ENCODE measurements at regions not wholly inside any gene's neighbourhood (a gene's known extent, or its start where the extent isn't known, plus 50 kb on each side); places are given as distances from the start of the nearest gene placed in this dataset.

DNA sequence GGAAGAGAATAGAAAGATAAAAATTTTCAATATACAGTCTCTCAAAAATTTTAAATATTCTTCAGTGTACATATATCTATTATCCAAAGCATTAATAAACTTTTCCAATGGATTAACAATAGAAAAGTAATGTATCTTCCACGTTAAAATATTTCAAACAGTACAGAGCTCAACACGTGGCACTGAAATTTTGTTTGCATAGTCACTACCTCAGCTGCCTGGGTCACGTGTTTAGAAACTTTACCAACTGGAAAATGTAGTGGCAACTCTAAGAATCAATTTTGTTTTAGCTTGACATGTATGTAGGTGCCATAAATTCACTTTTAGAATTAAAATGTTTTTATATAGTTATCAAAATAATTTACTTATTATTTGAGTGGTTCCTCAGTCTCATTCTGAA lies 85.3 kb downstream of the CNTN3 start:
- H3K4me1 Mint-ChIP-seq (ENCODE audit: low read depth) = no peaks in the 10 kb centered on the region
- H3K27me3 Mint-ChIP-seq (ENCODE audit: low read depth) = no peaks in the 10 kb centered on the region
- H3K9me3 Mint-ChIP-seq = peaks cover 29% of the 10 kb centered on the region
- H3K27ac Mint-ChIP-seq = no peak overlapping the region
- H3K36me3 Mint-ChIP-seq (ENCODE audit: low read depth) = no peaks in the 10 kb centered on the region
- no peak overlapping the region for H3K4me3 Mint-ChIP-seq
- DNase-seq (ENCODE audit: low spot score) = no peak

DNA sequence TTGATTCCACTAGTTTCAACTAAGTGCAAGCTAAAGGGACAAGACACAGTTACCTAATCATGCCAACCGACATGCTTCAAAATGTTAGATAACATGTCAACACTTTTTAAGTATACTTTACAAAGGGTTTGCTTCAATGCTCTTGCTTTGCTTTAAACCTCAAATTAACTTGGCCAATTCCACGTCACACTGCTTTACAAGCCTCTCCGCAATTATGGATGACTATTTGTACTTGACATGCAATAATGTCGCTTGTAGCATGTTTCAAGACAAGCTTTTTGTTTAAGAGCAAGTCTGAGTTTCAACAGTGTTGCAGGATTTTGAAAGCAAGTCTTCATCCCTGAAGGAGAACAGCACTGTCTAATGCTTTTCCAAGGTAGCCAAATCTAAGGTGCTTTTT lies 86.9 kb downstream of the CNTN3 start:
- H3K27ac Mint-ChIP-seq = no peak overlapping the region
- no peak for DNase-seq (ENCODE audit: low spot score)
- no peaks in the 10 kb centered on the region for H3K4me1 Mint-ChIP-seq (ENCODE audit: low read depth)
- peaks cover 25% of the 10 kb centered on the region for H3K9me3 Mint-ChIP-seq
- H3K27me3 Mint-ChIP-seq (ENCODE audit: low read depth) = no peaks in the 10 kb centered on the region
- H3K36me3 Mint-ChIP-seq (ENCODE audit: low read depth) = no peaks in the 10 kb centered on the region
- no peak overlapping the region for H3K4me3 Mint-ChIP-seq

- H3K9me3 Mint-ChIP-seq = peaks cover 14% of the 10 kb centered on the region
- H3K27me3 Mint-ChIP-seq (ENCODE audit: low read depth) = no peaks in the 10 kb centered on the region
- H3K4me1 Mint-ChIP-seq (ENCODE audit: low read depth) = no peaks in the 10 kb centered on the region
- no peak for DNase-seq (ENCODE audit: low spot score)
- H3K27ac Mint-ChIP-seq = no peak overlapping the region
- H3K4me3 Mint-ChIP-seq = no peak overlapping the region
- H3K36me3 Mint-ChIP-seq (ENCODE audit: low read depth) = no peaks in the 10 kb centered on the region
Observed at GRCh38 chr3:74523811-74524210, 90.6 kb downstream of the CNTN3 start.

DNA sequence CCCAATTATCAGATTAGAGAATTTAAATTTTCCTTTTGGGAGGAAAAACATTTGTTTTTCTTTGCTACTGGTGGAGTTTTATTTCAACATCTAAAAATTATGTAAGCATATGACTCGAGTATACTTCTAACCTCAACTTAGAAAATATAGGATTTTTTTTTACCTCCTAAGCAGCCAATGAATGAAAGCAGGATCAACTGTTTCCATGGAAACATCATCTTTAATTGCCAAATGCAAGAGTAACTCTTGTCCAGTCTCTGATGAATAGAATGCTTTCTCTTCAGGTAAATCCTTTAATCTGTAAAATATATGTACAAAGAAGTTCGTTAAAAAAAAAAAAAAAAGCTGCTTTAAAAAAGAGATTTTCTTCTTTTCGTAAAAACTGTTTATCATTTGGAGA lies 93.6 kb downstream of the CNTN3 start:
- Mint-ChIP-seq H3K9me3 (peaks cover 15% of the 10 kb centered on the region), H3K4me1 (ENCODE audit: low read depth) (no peaks in the 10 kb centered on the region), H3K36me3 (ENCODE audit: low read depth) (no peaks in the 10 kb centered on the region), H3K27ac (no peak overlapping the region), H3K4me3 (no peak overlapping the region), H3K27me3 (ENCODE audit: low read depth) (no peaks in the 10 kb centered on the region)
- no peak for DNase-seq (ENCODE audit: low spot score)

DNA sequence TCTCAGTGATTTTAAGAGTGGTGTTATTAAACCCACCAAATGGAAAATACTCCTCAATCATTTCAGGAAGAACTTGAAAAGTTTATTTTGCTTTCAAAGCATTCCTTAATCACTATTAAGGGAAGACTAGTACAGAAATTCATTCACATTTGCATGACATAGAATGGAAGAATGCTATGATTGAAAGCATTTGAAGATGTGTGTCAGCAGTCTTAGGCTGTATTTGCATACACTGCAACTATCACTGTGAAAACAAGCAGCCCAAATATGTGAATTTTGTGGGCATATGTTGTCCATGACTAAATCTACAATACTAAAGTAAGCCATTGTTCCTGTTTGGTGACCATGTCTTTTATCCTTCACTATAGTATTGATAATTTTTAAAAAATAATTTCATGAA lies 95.8 kb downstream of the CNTN3 start:
- peaks cover 15% of the 10 kb centered on the region for H3K9me3 Mint-ChIP-seq
- H3K27me3 Mint-ChIP-seq (ENCODE audit: low read depth) = no peaks in the 10 kb centered on the region
- no peak overlapping the region for H3K4me3 Mint-ChIP-seq
- no peaks in the 10 kb centered on the region for H3K36me3 Mint-ChIP-seq (ENCODE audit: low read depth)
- no peak for DNase-seq (ENCODE audit: low spot score)
- H3K27ac Mint-ChIP-seq = no peak overlapping the region
- no peaks in the 10 kb centered on the region for H3K4me1 Mint-ChIP-seq (ENCODE audit: low read depth)

DNA sequence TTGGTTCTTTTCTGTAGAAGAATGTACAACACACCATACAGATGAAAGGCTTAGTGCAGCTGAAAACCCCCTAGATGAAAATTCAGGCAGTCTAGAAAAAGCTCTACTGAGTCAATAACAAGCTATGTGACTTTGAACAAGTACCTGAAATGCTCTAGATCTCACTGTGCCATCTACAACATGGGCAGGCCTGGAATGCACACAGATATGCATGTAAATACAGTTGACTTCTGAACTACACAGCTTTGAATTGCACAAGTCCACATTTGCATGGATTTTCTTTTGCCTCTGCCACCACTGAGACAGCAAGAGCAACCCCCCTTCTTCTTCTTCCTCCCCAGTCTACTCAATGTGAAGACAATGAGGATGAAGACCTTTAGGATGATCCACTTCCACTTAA lies 98.4 kb downstream of the CNTN3 start:
- H3K4me1 Mint-ChIP-seq (ENCODE audit: low read depth) = no peaks in the 10 kb centered on the region
- no peak overlapping the region for H3K4me3 Mint-ChIP-seq
- no peaks in the 10 kb centered on the region for H3K27me3 Mint-ChIP-seq (ENCODE audit: low read depth)
- H3K36me3 Mint-ChIP-seq (ENCODE audit: low read depth) = no peaks in the 10 kb centered on the region
- no peak overlapping the region for H3K27ac Mint-ChIP-seq
- DNase-seq (ENCODE audit: low spot score) = no peak
- H3K9me3 Mint-ChIP-seq = peaks cover 13% of the 10 kb centered on the region

GRCh38 chr3:74515451-74515850 lies 99.0 kb downstream of the CNTN3 start:
- no peak overlapping the region for H3K27ac Mint-ChIP-seq
- H3K36me3 Mint-ChIP-seq (ENCODE audit: low read depth) = no peaks in the 10 kb centered on the region
- H3K4me1 Mint-ChIP-seq (ENCODE audit: low read depth) = no peaks in the 10 kb centered on the region
- peaks cover 8% of the 10 kb centered on the region for H3K9me3 Mint-ChIP-seq
- no peaks in the 10 kb centered on the region for H3K27me3 Mint-ChIP-seq (ENCODE audit: low read depth)
- H3K4me3 Mint-ChIP-seq = no peak overlapping the region
- no peak for DNase-seq (ENCODE audit: low spot score)

DNA sequence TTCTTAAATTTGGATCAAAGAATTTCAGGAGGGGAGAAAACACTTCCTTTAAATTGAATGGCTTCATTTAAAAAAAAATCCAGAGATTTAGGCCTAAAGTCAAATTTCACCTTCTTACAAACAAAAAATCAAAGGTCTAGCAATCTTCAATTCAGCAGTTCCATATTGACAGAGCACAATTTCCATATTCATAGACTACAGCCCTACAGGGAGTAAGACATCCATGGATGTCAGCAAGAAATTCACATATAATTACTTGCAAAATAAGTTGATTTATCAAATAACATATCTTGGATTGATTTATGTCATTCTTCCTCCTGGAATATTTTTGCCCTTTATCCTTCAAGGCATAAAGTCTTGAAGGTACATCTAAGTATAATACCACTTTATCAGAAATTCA lies 103.4 kb downstream of the CNTN3 start:
- Mint-ChIP-seq H3K4me3 (no peak overlapping the region), H3K4me1 (ENCODE audit: low read depth) (no peaks in the 10 kb centered on the region), H3K27me3 (ENCODE audit: low read depth) (no peaks in the 10 kb centered on the region), H3K27ac (no peak overlapping the region), H3K36me3 (ENCODE audit: low read depth) (no peaks in the 10 kb centered on the region), H3K9me3 (peaks cover 3% of the 10 kb centered on the region)
- no peak for DNase-seq (ENCODE audit: low spot score)

DNA sequence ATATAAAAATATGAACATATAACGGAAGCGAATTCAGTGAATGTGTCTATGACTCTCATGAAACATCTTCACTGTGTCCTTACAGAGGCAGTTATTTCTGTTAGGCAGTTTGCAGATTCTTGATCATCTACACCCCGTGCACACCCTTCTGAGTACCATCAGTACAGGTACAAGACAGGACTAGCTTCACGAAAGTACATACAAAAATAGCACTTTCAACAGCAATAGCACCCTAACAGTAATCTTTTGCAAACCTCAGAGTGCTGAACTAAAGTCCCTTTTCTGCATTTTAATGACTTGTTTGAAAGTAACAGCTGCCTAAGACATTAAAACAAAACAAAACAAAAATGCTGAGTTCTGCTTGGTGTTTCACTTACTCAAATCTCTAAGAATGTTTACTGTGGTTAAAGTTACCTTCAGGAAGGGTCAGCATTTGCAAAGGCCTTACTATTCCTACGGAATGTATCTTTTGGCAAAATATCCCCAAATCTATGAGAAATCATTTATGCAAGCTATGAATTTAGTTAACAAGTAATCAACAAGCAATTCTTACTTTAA lies 104.1 kb downstream of the CNTN3 start:
- Mint-ChIP-seq H3K4me3 (no peak overlapping the region), H3K36me3 (ENCODE audit: low read depth) (no peaks in the 10 kb centered on the region), H3K9me3 (peaks cover 3% of the 10 kb centered on the region), H3K27me3 (ENCODE audit: low read depth) (no peaks in the 10 kb centered on the region), H3K4me1 (ENCODE audit: low read depth) (no peaks in the 10 kb centered on the region), H3K27ac (no peak overlapping the region)
- DNase-seq (ENCODE audit: low spot score) = no peak

DNA sequence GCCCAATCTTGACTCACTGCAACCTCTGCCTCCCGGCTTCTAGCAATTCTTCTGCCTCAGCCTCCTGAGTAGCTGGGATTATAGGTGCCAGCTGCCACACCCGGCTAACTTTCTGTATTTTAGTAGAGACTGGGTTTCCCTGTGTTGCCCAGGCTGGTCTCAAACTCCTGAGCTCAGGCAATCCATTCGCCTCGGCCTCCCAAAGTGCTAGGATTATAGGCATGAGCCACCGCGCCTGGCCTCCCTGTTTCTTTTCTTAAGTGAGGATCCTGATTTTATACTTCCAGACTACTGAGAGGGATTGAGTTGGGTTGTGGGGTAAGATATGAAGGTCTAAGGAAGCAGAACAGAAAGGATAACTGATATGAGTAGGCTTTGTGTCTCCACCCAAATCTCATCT lies 106.8 kb downstream of the CNTN3 start:
- no peaks in the 10 kb centered on the region for H3K4me1 Mint-ChIP-seq (ENCODE audit: low read depth)
- no peak overlapping the region for H3K4me3 Mint-ChIP-seq
- no peaks in the 10 kb centered on the region for H3K36me3 Mint-ChIP-seq (ENCODE audit: low read depth)
- peaks cover 4% of the 10 kb centered on the region for H3K9me3 Mint-ChIP-seq
- no peak overlapping the region for H3K27ac Mint-ChIP-seq
- H3K27me3 Mint-ChIP-seq (ENCODE audit: low read depth) = no peaks in the 10 kb centered on the region
- DNase-seq (ENCODE audit: low spot score) = no peak

- Mint-ChIP-seq H3K27me3 (ENCODE audit: low read depth) (no peaks in the 10 kb centered on the region), H3K9me3 (peaks cover 8% of the 10 kb centered on the region), H3K4me3 (no peak overlapping the region), H3K4me1 (ENCODE audit: low read depth) (no peaks in the 10 kb centered on the region), H3K27ac (no peak overlapping the region), H3K36me3 (ENCODE audit: low read depth) (no peaks in the 10 kb centered on the region)
- no peak for DNase-seq (ENCODE audit: low spot score)
Observed at GRCh38 chr3:74506246-74506645, 108.2 kb downstream of the CNTN3 start.

GRCh38 chr3:74501007-74501406 lies 113.5 kb downstream of the CNTN3 start:
- H3K36me3 Mint-ChIP-seq (ENCODE audit: low read depth) = no peaks in the 10 kb centered on the region

DNA sequence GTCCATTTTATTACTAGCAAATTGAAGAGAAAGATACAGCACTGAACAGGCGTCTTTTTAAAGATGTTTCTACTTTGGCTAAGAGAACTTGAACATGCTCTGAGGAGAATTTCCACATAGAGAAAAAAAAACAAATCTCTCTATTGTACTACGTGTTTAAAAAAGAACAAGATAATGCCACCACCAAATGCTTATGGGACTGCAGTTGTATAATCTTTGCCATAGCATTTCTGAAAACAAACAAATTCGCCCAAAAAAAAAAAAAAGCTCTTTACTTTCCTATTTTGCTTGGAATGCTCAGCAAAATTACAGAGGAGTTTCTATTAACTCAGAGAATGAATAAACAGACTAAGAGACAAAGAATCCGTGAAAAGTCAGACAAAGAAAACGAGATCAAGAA lies 114.2 kb downstream of the CNTN3 start:
- Mint-ChIP-seq H3K9me3 (peaks cover 14% of the 10 kb centered on the region), H3K27ac (no peak overlapping the region), H3K4me3 (no peak overlapping the region), H3K4me1 (ENCODE audit: low read depth) (no peaks in the 10 kb centered on the region), H3K27me3 (ENCODE audit: low read depth) (no peaks in the 10 kb centered on the region), H3K36me3 (ENCODE audit: low read depth) (no peaks in the 10 kb centered on the region)
- no peak for DNase-seq (ENCODE audit: low spot score)

More at GRCh38 chr3:74501007-74501406, 113.5 kb downstream of the CNTN3 start:
- H3K9me3 Mint-ChIP-seq = peaks cover 14% of the 10 kb centered on the region
- H3K4me3 Mint-ChIP-seq = no peak overlapping the region
- H3K27ac Mint-ChIP-seq = no peak overlapping the region
- no peaks in the 10 kb centered on the region for H3K27me3 Mint-ChIP-seq (ENCODE audit: low read depth)
- H3K4me1 Mint-ChIP-seq (ENCODE audit: low read depth) = no peaks in the 10 kb centered on the region
- DNase-seq (ENCODE audit: low spot score) = no peak

- H3K36me3 Mint-ChIP-seq (ENCODE audit: low read depth) = no peaks in the 10 kb centered on the region
- H3K4me1 Mint-ChIP-seq (ENCODE audit: low read depth) = no peaks in the 10 kb centered on the region
- no peak overlapping the region for H3K27ac Mint-ChIP-seq
- H3K4me3 Mint-ChIP-seq = no peak overlapping the region
- peaks cover 13% of the 10 kb centered on the region for H3K9me3 Mint-ChIP-seq
- no peak for DNase-seq (ENCODE audit: low spot score)
- no peaks in the 10 kb centered on the region for H3K27me3 Mint-ChIP-seq (ENCODE audit: low read depth)
Observed at GRCh38 chr3:74491874-74492273, 122.6 kb downstream of the CNTN3 start.

- Mint-ChIP-seq H3K27ac (no peak overlapping the region), H3K4me3 (no peak overlapping the region), H3K27me3 (ENCODE audit: low read depth) (no peaks in the 10 kb centered on the region), H3K4me1 (ENCODE audit: low read depth) (no peaks in the 10 kb centered on the region), H3K9me3 (peaks cover 7% of the 10 kb centered on the region), H3K36me3 (ENCODE audit: low read depth) (no peaks in the 10 kb centered on the region)
- no peak for DNase-seq (ENCODE audit: low spot score)
Observed at GRCh38 chr3:74489050-74489792, 125.2 kb downstream of the CNTN3 start.

Data from T-helper 2 cell treated with Interferon-gamma antibody and Interleukin-4, amounts not matched to agents 5 μg/mL and 100 μg/mL, for 36 hours (primary cell).